Prostate gland (tissue), 2 donors: ENCODE measurements at regions not wholly inside any gene's neighbourhood (a gene's known extent, or its start where the extent isn't known, plus 50 kb on each side); places are given as distances from the start of the nearest gene placed in this dataset.

Experiments used
- POLR2A ChIP-seq: fragments of 450-650 bp; IDR thresholded peaks from one replicate; pipeline ENCODE4 v1.6.1; 2016; ENCODE audit warnings: antibody characterized with exemption, mild to moderate bottlenecking
- TF ChIP-seq, protein P1 (sequence below), 4 experiments: fragments of 200-600 bp in 2 of 4; fragments of 450-650 bp in 2 of 4; sonication (generic) in 2 of 4; IDR thresholded peaks; 1 replicate in 3 of 4; 2 replicates in 1 of 4; pipeline ENCODE4 v1.5.1; 2016 to 2019; ENCODE audit warnings: antibody characterized with exemption in 4 of 4, mild to moderate bottlenecking in 2 of 4, moderate library complexity in 2 of 4

DNA sequence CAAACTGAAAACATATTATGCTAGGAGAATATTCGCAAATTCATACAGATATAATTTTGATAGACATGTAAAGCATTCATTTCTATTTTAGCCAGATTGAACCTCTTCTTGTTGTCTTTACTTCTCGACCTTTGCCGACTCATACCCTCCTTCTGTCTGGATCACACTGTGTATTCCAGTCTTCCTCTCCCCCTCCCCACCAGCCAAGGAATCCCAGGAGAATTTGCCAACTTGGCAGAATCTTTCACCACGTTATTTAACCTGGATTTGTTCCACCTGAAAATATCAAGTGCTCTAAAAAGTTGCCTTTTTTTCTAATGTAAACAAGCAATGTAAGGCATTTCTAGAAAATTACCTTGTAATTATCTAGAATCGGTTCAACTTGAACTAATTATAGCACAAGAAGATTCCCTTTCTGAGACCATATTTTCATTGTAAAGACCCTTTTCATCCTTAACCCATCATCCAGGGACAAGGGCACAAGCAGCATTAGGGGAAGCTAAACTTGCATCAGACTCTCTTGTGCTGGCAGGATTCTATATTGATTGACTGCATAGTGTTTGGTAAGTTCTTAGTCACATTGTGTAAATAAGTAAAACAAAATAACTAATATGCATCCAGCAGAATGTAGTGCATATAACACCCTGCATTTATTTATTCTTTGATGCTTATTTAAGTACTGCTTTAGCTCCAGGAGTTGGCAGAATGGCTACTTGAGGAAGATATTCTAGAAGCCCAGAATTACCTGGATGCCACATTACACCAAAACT, 1328.7 kb upstream of the NXPH2 start:
- TF ChIP-seq POLR2A: no peak
- TF ChIP-seq, protein P1, sequence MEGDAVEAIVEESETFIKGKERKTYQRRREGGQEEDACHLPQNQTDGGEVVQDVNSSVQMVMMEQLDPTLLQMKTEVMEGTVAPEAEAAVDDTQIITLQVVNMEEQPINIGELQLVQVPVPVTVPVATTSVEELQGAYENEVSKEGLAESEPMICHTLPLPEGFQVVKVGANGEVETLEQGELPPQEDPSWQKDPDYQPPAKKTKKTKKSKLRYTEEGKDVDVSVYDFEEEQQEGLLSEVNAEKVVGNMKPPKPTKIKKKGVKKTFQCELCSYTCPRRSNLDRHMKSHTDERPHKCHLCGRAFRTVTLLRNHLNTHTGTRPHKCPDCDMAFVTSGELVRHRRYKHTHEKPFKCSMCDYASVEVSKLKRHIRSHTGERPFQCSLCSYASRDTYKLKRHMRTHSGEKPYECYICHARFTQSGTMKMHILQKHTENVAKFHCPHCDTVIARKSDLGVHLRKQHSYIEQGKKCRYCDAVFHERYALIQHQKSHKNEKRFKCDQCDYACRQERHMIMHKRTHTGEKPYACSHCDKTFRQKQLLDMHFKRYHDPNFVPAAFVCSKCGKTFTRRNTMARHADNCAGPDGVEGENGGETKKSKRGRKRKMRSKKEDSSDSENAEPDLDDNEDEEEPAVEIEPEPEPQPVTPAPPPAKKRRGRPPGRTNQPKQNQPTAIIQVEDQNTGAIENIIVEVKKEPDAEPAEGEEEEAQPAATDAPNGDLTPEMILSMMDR (IDR thresholded peaks at IDR 0.05): no peak
